Astrocyte (in vitro differentiated cells and primary cell): ENCODE measurements at regions not wholly inside any gene's neighbourhood (a gene's known extent, or its start where the extent isn't known, plus 50 kb on each side); places are given as distances from the start of the nearest gene placed in this dataset.

Experiments
- CTCF ChIP-seq: IDR thresholded peaks from 2 replicates; pipeline ENCODE4 v1.5.1; 2011; ENCODE audit warnings: low read depth, mild to moderate bottlenecking, inconsistent platforms, low read length, moderate library complexity; ENCODE audit not compliant: insufficient read depth
- EZH2 ChIP-seq: IDR thresholded peaks from 2 replicates; pipeline ENCODE4 v1.6.1; 2012; ENCODE audit warnings: mild to moderate bottlenecking, low read length, inconsistent platforms; ENCODE audit not compliant: insufficient read depth

- TF ChIP-seq EZH2 (no peak), CTCF (no peak)
Observed at GRCh38 chr13:104365430-104365829, 1299.2 kb upstream of the SLC10A2 start.
